ENCODE measurements at regions not wholly inside any gene's neighbourhood (a gene's known extent, or its start where the extent isn't known, plus 50 kb on each side); places are given as distances from the start of the nearest gene placed in this dataset.

GRCh38 chr12:3923021-3923420, 49.8 kb upstream of the PARP11 start:
- DNase-seq (ENCODE audit: low read depth in 2 of 2) = no peak
